IPS-NIHi7 (cell line): ENCODE measurements at regions not wholly inside any gene's neighbourhood (a gene's known extent, or its start where the extent isn't known, plus 50 kb on each side); places are given as distances from the start of the nearest gene placed in this dataset.

Experiments
- DNase-seq: peaks from one replicate; pipeline ENCODE4 v3.0.0; 2012; ENCODE audit warnings: mixed read lengths; ENCODE audit errors: extremely low spot score

DNA sequence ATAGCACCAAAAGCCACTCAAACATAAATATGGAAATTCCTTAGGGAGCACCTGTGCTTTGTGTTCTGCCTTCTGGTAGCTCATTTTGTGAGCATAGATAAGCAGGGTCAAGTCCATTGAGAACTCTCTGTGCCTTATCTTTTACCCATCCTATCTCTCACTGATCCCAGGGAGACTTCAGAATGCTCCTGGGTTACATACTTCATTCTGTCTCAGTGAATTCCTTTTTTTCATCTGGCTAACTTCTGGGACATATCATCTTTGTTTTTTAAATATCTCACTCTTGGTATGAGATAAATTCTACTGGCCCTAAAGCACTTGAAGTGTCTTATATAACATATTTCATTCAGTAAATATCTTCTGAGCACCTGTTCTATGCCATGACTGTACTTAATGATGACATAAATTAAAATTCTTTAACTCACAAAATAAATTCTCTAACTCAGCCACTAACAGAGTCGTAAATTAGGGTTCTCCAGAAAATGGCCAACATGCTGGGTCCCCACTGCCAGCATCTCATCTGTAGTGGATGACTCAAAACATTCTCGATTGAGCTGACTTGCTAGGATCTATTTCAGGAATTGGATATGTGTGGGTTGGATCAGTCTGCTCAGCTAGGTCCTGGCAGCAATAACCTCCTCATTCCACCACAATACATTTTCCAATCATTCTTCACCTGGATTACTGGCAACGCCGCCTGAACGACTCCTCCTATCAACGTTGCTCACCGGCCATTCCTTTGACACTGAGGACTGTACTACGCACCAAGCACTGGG is 170.2 kb downstream of the FOXO1 start:
- DNase-seq = no peak

DNA sequence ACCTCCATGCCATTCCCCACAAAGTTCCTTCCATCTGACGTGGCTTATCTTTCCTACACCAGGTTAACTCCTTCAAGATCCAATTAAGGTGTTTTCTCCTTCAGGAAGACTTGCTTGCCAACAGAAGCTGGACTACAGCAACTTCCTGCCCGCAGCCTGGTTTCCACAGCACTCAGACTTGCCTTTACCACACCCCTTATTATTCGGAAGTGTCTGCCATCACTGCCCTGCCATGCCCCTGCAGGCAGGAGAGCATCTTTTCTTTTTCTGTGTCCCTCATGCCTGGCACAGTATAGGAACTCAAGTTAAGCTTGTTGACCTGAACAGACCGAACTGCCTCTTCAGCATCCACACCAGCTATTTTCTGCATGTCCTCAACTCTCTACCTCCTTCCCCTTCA is 168.0 kb downstream of the FOXO1 start:
- no peak for DNase-seq

DNA sequence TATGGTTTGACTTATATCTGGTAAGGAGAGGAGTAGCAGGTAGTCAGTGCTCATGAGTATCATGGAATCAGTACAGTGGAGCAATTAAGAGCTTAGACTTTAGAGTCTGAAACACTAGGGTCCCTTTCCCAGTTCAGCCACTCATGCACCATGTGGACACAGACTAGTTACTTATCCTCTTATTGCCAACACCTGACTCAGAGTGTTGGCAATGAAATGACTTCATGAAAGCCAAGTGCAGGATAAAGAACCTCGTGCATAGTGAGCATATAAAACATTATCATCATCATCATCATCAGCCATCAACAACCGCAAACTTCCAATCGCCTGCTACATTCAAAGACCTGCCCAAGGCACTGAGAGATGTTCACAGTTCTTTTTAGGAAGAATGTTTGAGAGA is 164.2 kb downstream of the FOXO1 start:
- DNase-seq = no peak

DNA sequence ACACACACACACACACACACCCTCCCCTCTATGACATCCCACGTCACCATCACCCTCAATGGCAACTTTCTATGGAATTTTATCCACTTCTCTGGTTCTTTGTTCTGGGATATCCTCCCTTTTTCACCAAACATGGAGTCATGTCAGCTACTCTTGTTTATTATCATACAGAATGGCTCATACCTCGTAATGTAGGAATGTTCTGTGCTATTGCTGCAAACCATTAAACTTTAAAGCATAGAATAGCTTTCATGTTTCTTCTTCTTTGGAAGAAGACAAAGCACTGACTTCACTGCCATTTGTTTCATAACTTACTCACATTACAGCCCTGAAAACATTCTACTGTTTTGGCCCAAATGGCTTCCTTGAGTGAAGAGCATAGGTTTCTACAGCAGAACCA is 163.4 kb downstream of the FOXO1 start:
- DNase-seq = no peak

DNA sequence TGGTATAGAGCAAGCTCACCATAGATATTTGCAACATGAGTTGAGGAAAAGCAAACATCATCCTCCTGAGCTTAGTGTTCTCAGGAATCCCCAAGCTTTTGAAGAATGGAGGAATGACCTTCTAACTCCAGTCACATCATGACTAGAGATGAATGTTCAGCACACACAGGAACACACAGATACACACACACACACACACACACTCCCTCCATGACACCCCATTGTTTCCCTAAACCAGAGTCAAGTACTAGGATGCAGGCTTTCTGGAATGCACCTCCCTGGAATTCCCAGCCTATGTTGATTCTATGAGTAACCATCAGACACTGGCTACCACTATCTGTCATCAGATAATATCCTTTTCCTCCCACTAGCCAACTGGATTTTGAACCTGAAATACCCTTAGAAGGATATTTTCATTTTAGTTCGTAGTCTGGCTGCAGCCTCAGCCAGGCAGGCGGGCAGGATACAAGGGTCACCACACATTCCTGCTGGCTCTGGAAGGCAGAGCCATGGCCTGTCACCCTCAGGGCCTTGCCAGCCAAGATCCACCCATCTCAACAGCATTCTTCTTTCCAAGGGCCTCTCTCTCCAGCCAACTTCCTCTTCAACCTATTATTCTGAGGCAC is 162.4 kb downstream of the FOXO1 start:
- DNase-seq = no peak

GRCh38 chr13:40504641-40505040 is 161.8 kb downstream of the FOXO1 start:
- no peak for DNase-seq

DNA sequence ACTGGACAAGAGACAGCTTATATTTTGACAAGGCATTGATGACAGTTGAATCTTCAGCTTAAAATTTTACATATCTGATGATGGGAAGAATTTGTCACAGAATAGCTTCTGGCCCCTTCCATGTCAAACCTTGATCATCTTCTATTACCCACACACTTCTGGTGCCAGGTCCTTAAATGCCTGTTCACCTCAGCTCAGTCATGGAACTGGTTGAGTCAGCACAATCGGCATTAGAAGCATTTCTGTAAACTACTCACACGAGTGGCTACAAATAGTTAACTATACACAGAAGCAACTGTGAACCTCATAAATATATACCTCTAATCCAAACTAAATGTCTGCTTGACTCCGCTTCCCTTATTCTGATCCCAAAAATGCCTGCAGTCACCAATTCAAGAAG is 161.2 kb downstream of the FOXO1 start:
- no peak for DNase-seq
